ENCODE measurements at regions not wholly inside any gene's neighbourhood (a gene's known extent, or its start where the extent isn't known, plus 50 kb on each side); places are given as distances from the start of the nearest gene placed in this dataset.
A peak's percentile ranks its signal among the peaks of the same experiment; 100 is the strongest.

DNA sequence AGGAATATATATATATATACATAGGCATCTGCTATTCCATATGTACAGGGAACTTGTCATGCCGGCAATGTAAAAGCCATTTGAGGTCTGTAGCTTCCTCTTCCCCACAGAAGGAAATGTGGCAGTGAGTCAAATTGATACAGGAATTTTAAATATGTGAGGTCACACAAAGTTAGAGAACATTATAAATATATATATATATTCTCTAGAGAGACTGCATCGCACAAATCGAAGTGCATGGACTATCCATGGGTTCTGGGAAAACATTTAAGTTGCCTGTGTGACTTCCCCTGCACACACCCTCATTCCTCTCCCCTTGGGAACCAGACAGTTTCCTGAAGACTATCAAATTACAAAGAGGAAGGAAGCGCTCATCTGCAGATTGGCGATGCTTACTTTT, 100.9 kb upstream of the CCDC91 start:
- no peak overlapping the region for H2AK9ac ChIP-seq (replicated peaks; ENCODE audit: low read depth, low read length, poor library complexity)
- POLR2A ChIA-PET (ENCODE audit: unreplicated experiment) = no interaction called here
- no peak overlapping the region for H3K27ac ChIP-seq (ENCODE audit: insufficient read depth, low read length)
- intact Hi-C loops (cut with micrococcal nuclease) (no loop called here), dilution Hi-C loops (cut with HindIII; ENCODE audit: low sequenced_read_pairs, unreplicated experiment) (no loop called here), in situ Hi-C loops (cut with MboI; ENCODE audit: low sequenced_read_pairs) (no loop called here)
- CTCF ChIA-PET = interaction anchor here (1.2 kb wide), 1 partner anchor 30 kb away, joined by 4 read pairs; no protein-coding TSS in a partner anchor
- H2BK120ac ChIP-seq (ENCODE audit: low read depth, low read length) = peak overlapping the region; percentile 26; the same call in 1 of the 2 replicates
- H3K18ac ChIP-seq (ENCODE audit: low read depth, low read length) = no peak overlapping the region
- ATAC-seq (ENCODE audit: low read depth) (peak; percentile 61; the same call in 1 of the 2 replicates), DNase-seq (peak; percentile 37)
- peak overlapping the region; percentile 80 for H2AFZ ChIP-seq (replicated peaks; ENCODE audit: low read length, poor library complexity)
- no peak for TF ChIP-seq NFE2L2 (IDR thresholded peaks at IDR 0.05; ENCODE audit: low read depth, low read length)
- no peak for TF ChIP-seq MAFK (IDR thresholded peaks at IDR 0.05; ENCODE audit: low read depth, low read length)
- no peak for TF ChIP-seq RFX5 (IDR thresholded peaks at IDR 0.05; ENCODE audit: low read depth, low read length)
- TF ChIP-seq, protein P1, sequence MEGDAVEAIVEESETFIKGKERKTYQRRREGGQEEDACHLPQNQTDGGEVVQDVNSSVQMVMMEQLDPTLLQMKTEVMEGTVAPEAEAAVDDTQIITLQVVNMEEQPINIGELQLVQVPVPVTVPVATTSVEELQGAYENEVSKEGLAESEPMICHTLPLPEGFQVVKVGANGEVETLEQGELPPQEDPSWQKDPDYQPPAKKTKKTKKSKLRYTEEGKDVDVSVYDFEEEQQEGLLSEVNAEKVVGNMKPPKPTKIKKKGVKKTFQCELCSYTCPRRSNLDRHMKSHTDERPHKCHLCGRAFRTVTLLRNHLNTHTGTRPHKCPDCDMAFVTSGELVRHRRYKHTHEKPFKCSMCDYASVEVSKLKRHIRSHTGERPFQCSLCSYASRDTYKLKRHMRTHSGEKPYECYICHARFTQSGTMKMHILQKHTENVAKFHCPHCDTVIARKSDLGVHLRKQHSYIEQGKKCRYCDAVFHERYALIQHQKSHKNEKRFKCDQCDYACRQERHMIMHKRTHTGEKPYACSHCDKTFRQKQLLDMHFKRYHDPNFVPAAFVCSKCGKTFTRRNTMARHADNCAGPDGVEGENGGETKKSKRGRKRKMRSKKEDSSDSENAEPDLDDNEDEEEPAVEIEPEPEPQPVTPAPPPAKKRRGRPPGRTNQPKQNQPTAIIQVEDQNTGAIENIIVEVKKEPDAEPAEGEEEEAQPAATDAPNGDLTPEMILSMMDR (conservative IDR thresholded peaks at IDR 0.05; ENCODE audit: low read depth, low read length) = no peak
- no peak for TF ChIP-seq RCOR1 (IDR thresholded peaks at IDR 0.05; ENCODE audit: insufficient replicate concordance, low read length)
- TF ChIP-seq FOS (IDR thresholded peaks at IDR 0.05; ENCODE audit: low read depth, low read length) = no peak
- TF ChIP-seq SMC3 (IDR thresholded peaks at IDR 0.05; ENCODE audit: low read depth, low read length) = no peak
- TF ChIP-seq CHD1 (IDR thresholded peaks at IDR 0.05; ENCODE audit: low read depth, low read length) = no peak
- TF ChIP-seq BHLHE40 (IDR thresholded peaks at IDR 0.05; ENCODE audit: low read depth, low read length) = no peak
- TF ChIP-seq MXI1 (IDR thresholded peaks at IDR 0.05; ENCODE audit: borderline replicate concordance, low read depth, low read length) = no peak
- TF ChIP-seq, protein P2, sequence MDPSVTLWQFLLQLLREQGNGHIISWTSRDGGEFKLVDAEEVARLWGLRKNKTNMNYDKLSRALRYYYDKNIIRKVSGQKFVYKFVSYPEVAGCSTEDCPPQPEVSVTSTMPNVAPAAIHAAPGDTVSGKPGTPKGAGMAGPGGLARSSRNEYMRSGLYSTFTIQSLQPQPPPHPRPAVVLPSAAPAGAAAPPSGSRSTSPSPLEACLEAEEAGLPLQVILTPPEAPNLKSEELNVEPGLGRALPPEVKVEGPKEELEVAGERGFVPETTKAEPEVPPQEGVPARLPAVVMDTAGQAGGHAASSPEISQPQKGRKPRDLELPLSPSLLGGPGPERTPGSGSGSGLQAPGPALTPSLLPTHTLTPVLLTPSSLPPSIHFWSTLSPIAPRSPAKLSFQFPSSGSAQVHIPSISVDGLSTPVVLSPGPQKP (IDR thresholded peaks at IDR 0.05; ENCODE audit: borderline replicate concordance, low read depth, low read length) = no peak
- no peak overlapping the region for H3K4ac ChIP-seq (ENCODE audit: low read depth, low read length)
- H4K5ac ChIP-seq (ENCODE audit: low read depth, low read length) = no peak overlapping the region
- H3K36me3 ChIP-seq (ENCODE audit: control insufficient read depth, insufficient read depth, low read length) = no peaks in the 10 kb centered on the region
- no peak overlapping the region for H3K23ac ChIP-seq (ENCODE audit: low read depth, low read length)
- H4K20me1 ChIP-seq (ENCODE audit: insufficient read depth, low read length) = no peaks in the 10 kb centered on the region
- H3K79me1 ChIP-seq (ENCODE audit: low read depth in 1 of 2, low read length in 2 of 2) = no peaks in the 10 kb centered on the region
- WGBS, 2 experiments (ENCODE audit: extremely low coverage in 2 of 2, insufficient read length in 1 of 2) = no CpG with 5 or more reads among the region's 5 CpGs
- BruUV-seq (replicated peaks) = no TSS peak
- H3K9ac ChIP-seq (ENCODE audit: low read depth, low read length) = no peak overlapping the region
- no peaks in the 10 kb centered on the region for H3K9me3 ChIP-seq (ENCODE audit: control insufficient read depth, insufficient read depth, low read length)
- no peak overlapping the region for H3K56ac ChIP-seq (ENCODE audit: extremely low read depth, insufficient read depth, low read length)
- no peaks in the 10 kb centered on the region for H3K9me1 ChIP-seq (ENCODE audit: insufficient read depth, low read length)
- no peak overlapping the region for H3K14ac ChIP-seq (replicated peaks; ENCODE audit: low read depth, low read length)
- no peak overlapping the region for H3K4me3 ChIP-seq (ENCODE audit: insufficient read depth, low read depth, low read length)
- H2BK5ac ChIP-seq (ENCODE audit: low read depth, low read length, poor library complexity, severe bottlenecking) = no peak overlapping the region
- no peak overlapping the region for H4K91ac ChIP-seq (ENCODE audit: insufficient read depth, low read depth, low read length)
- H2BK15ac ChIP-seq (ENCODE audit: low read depth, low read length) = no peak overlapping the region
- H2AK5ac ChIP-seq (ENCODE audit: low read depth, low read length) = no peak overlapping the region
- no peaks in the 10 kb centered on the region for H3K4me1 ChIP-seq (ENCODE audit: control insufficient read depth, insufficient read depth, low read length)
- no peak overlapping the region for H3K4me2 ChIP-seq (ENCODE audit: low read depth, low read length)
- H3K27me3 ChIP-seq (ENCODE audit: control insufficient read depth, insufficient read depth, low read length) = no peaks in the 10 kb centered on the region
- no peak overlapping the region for H2BK20ac ChIP-seq (ENCODE audit: low read depth, low read length)
- no peak overlapping the region for H4K8ac ChIP-seq (ENCODE audit: low read depth in 2 of 2, low read length in 2 of 2)

Data from IMR-90 (cell line).